ENCODE measurements at regions not wholly inside any gene's neighbourhood (a gene's known extent, or its start where the extent isn't known, plus 50 kb on each side); places are given as distances from the start of the nearest gene placed in this dataset.

DNA sequence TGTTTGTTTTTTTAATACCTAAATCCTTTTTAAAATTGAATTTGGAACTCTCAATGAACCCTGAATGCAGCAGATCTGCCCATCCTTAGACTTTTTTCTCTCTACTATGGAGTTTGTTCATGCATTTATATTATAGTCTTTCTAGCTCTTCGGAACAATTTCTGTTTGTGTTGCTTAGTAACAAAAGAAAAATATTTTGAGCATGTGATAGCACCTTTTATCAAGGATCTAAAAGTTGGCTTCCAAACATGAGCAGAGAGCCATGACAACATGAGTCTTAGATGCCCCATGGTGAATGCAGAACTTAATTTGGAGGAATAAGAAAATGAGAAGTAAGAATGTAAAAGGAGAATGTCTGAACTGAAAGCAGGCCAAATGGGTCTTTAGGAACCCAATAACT, 133.7 kb downstream of the EDN1 start:
- TF ChIP-seq, protein P1, sequence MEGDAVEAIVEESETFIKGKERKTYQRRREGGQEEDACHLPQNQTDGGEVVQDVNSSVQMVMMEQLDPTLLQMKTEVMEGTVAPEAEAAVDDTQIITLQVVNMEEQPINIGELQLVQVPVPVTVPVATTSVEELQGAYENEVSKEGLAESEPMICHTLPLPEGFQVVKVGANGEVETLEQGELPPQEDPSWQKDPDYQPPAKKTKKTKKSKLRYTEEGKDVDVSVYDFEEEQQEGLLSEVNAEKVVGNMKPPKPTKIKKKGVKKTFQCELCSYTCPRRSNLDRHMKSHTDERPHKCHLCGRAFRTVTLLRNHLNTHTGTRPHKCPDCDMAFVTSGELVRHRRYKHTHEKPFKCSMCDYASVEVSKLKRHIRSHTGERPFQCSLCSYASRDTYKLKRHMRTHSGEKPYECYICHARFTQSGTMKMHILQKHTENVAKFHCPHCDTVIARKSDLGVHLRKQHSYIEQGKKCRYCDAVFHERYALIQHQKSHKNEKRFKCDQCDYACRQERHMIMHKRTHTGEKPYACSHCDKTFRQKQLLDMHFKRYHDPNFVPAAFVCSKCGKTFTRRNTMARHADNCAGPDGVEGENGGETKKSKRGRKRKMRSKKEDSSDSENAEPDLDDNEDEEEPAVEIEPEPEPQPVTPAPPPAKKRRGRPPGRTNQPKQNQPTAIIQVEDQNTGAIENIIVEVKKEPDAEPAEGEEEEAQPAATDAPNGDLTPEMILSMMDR (IDR thresholded peaks at IDR 0.05; ENCODE audit: insufficient read depth, low read length, poor library complexity, severe bottlenecking), result no peak
- TF ChIP-seq EZH2phosphoT487 (conservative IDR thresholded peaks at IDR 0.05; ENCODE audit: low read length), result no peak
